GM20000 (cell line): ENCODE measurements at regions not wholly inside any gene's neighbourhood (a gene's known extent, or its start where the extent isn't known, plus 50 kb on each side); places are given as distances from the start of the nearest gene placed in this dataset.

Experiments
- DNase-seq: peaks from one replicate; pipeline ENCODE4 v3.0.0; 2012; ENCODE audit warnings: low spot score
- CTCF ChIP-seq: IDR thresholded peaks from 2 replicates; pipeline ENCODE4 v1.5.1; 2012; ENCODE audit warnings: mild to moderate bottlenecking, control low read depth; ENCODE audit errors: extremely low read depth, missing control alignments

DNA sequence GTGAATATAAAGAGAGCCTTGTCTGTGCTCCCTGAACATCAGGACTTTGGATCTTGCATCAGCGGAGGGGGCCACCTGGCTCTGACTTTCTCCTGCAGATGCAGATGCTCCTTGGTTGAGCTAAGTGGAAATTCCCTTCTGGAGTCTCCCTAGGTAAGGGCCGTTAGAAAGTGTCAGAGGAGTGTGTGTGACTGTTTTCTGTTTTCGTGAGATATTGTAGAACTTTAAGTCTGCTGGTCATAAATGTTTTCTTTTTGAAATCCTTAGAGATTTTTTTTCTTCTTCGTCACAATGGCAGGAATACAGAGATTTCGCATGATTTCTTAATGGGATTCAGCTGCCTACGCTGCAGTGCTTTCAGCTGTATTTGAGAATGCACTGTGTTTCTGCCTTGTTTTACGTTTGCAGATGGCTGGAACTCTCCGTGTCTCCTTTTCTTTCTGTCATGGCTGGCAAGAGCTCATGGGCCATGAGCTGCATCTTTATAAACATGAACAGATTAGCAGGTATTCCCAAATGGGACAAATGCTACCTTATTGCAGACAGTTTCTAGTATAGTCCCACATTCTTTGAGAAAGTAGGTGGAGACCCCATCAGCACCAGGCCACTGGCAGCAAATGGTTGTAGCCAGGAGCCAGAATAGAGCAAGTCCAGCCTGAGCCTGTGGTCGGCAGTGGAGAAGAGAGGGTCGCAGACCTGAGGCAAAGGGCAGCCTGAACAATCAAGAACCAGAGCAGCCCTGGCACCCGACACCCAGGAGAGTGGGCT is 76.2 kb upstream of the FRMD6 start:
- no peak for TF ChIP-seq CTCF

DNA sequence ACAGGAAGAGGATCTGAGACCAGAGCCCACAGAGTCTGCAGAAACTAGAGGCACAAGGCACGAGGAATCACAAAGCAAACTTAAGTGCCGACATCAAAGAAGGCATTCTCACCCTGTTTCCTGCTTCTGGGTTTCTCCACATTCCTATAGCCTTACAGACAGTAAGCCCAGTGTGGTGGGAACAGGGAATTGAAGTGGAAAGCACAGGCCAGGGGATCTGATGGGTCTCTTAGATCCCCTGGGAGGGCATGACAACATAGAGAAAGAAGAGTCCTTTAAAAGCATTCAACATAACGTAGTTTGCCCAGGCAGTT is 75.6 kb upstream of the FRMD6 start:
- DNase-seq: no peak
- no peak for TF ChIP-seq CTCF

More for the DNA sequence above, 76.2 kb upstream of the FRMD6 start:
- DNase-seq: no peak

DNA sequence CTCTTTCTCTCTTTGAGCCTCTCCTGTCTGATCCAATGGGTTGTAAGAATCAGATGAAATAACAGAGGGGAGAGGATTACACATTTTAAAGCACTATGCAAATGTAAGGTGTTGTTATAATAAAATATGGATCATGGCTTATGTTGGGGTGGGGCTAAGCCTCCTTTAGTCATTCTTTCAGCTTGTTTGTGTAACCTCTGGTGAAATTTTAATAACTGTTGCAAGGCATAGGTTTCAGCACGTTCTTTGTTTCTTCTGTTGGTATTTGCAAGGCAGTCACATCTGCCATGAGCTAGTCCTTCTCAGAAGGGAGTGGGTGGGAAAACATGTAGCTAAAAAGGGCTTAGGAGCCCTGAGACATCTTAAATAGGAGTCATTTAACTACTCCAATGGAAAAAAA is 74.8 kb upstream of the FRMD6 start:
- no peak for DNase-seq
- no peak for TF ChIP-seq CTCF

GRCh38 chr14:51578853-51579252 is 72.9 kb upstream of the FRMD6 start:
- no peak for DNase-seq
- no peak for TF ChIP-seq CTCF

DNA sequence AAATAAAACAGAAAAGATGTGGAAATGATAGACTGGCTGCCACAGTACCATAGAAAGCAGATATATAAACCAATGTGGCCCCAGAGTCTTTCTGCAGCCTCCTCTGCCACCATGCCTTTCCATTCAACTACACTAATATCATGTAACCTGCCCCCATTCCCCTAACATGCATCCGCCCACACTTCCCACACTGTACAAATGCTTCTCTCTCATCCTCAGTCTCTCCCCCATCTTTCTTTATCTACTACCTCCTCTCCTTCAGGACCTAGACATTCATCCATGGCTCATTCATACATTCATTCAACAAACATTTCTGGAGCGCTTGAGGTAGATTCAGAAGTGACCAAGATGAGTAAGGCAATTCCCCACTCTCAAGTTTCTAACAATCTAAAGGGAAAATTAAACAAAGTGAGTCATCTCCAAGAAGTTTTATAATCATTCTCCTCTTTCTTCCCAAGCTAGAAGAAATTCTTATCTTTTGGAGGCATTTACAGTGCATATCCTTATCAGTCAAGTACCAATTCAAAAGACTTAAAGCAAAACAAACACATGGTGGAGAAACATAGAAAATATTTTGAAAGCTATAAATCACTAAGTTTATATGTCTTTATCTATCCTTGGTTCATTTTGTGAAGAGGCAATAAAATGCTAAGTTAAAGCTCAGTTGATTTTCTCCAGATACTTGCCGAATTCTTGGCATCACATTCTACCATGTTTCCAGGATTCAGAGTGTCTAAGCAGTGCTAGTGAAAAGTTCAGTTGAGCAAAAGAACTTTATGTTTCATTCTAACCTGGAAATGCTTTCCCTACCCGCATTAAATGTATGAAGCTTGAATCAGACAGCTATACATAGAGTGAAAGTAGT is 70.5 kb upstream of the FRMD6 start:
- TF ChIP-seq CTCF: no peak
- no peak for DNase-seq

GRCh38 chr14:51582437-51582836 is 69.3 kb upstream of the FRMD6 start:
- DNase-seq: no peak
- no peak for TF ChIP-seq CTCF

DNA sequence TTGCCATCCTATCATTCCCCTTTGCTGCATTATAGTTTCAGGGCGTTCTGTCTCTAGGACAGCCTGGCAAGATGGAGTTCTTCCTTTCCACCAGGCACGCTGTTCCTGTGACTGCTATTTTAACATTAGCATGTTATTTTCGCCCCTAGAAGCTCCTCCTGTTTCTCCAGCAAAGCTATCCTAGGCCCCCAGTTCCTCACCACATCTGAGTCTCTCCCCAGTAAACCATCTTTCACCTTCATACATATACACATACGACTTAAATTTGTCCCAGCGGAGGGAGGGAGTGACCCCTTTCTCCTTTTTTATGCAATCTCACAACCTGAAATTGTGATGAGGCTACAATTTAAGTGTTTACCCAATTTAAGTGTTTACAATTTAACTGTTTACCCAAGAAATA is 66.7 kb upstream of the FRMD6 start:
- no peak for DNase-seq

More for the DNA sequence above, 66.7 kb upstream of the FRMD6 start:
- TF ChIP-seq CTCF: no peak
